Neural cell (in vitro differentiated cells): ENCODE measurements at regions not wholly inside any gene's neighbourhood (a gene's known extent, or its start where the extent isn't known, plus 50 kb on each side); places are given as distances from the start of the nearest gene placed in this dataset.

ENCODE experiments used
- H2AFZ ChIP-seq: fragments of 200-600, 300-800 bp; sonication (generic), shearing (Covaris generic); 2 replicates; pipeline ENCODE4 v1.6.0; 2014; ENCODE audit warnings: low read depth, mild to moderate bottlenecking, antibody characterized with exemption, low read length, moderate library complexity
- H3F3A ChIP-seq: fragments of 200-600 bp; shearing (Covaris generic); 2 replicates; pipeline ENCODE4 v1.6.1; 2016; ENCODE audit warnings: mild to moderate bottlenecking, moderate library complexity, mixed read lengths, antibody characterized with exemption, low read length; ENCODE audit not compliant: insufficient read depth, poor library complexity, severe bottlenecking
- H3K27ac ChIP-seq: fragments of 200-600, 300-800 bp; sonication (generic), shearing (Covaris generic); 2 replicates; pipeline ENCODE4 v1.5.1; 2014; ENCODE audit warnings: mild to moderate bottlenecking, low read length, moderate library complexity
- H3K27me3 ChIP-seq: fragments of 300-800, 200-600 bp; sonication (generic), shearing (Covaris generic); 2 replicates; pipeline ENCODE4 v1.6.0; 2014; ENCODE audit warnings: mild to moderate bottlenecking, low read depth, low read length, moderate library complexity; ENCODE audit not compliant: insufficient read depth
- H3K36me3 ChIP-seq: fragments of 300-800, 200-600 bp; sonication (generic), shearing (Covaris generic); 2 replicates; pipeline ENCODE4 v1.5.1; 2014; ENCODE audit warnings: mild to moderate bottlenecking, antibody characterized with exemption, low read length, moderate library complexity; ENCODE audit not compliant: insufficient read depth
- H3K4me2 ChIP-seq: fragments of 300-800, 200-600 bp; sonication (generic), shearing (Covaris generic); 2 replicates; pipeline ENCODE4 v1.6.0; 2014; ENCODE audit warnings: mild to moderate bottlenecking, low read length
- H3K4me3 ChIP-seq: fragments of 300-800, 200-600 bp; sonication (generic), shearing (Covaris generic); 2 replicates; pipeline ENCODE4 v1.5.1; 2014; ENCODE audit warnings: mild to moderate bottlenecking, low read length, moderate library complexity
- H3K79me2 ChIP-seq: fragments of 200-600 bp; shearing (Covaris generic); replicated peaks from 2 replicates; pipeline ENCODE4 v1.6.0; 2014; ENCODE audit warnings: mild to moderate bottlenecking, low read length, moderate library complexity; ENCODE audit not compliant: insufficient read depth
- H3K9ac ChIP-seq: fragments of 300-800, 200-600 bp; sonication (generic), shearing (Covaris generic); 2 replicates; pipeline ENCODE4 v1.6.1; 2016; ENCODE audit warnings: mild to moderate bottlenecking, low read length, mixed read lengths
- H3K9me2 ChIP-seq: fragments of 200-600 bp; shearing (Covaris generic); 2 replicates; pipeline ENCODE4 v1.6.1; 2016; ENCODE audit warnings: mild to moderate bottlenecking, low read length, mixed read lengths; ENCODE audit not compliant: insufficient read depth
- H3K9me3 ChIP-seq: fragments of 200-600, 300-800 bp; sonication (generic), shearing (Covaris generic); 2 replicates; pipeline ENCODE4 v1.6.1; 2016; ENCODE audit warnings: mild to moderate bottlenecking, mixed run types, low read length, moderate library complexity, mixed read lengths
- H4K20me1 ChIP-seq: fragments of 200-600 bp; shearing (Covaris generic); 2 replicates; pipeline ENCODE4 v1.6.1; 2016; ENCODE audit warnings: mild to moderate bottlenecking, mixed run types; ENCODE audit not compliant: insufficient read depth
- EP300 ChIP-seq: fragments of 450-650 bp; conservative IDR thresholded peaks from 2 replicates; pipeline ENCODE4 v1.6.1; 2014; ENCODE audit warnings: antibody characterized with exemption, mild to moderate bottlenecking, moderate library complexity; ENCODE audit not compliant: poor library complexity, severe bottlenecking
- EZH2 ChIP-seq: fragments of 200-600, 300-800 bp; shearing (Covaris generic), sonication (generic); IDR thresholded peaks from 2 replicates; pipeline ENCODE4 v1.6.1; 2014; ENCODE audit warnings: antibody characterized with exemption, low read length, borderline replicate concordance, mild to moderate bottlenecking; ENCODE audit not compliant: insufficient read depth, poor library complexity, severe bottlenecking
- MXI1 ChIP-seq: fragments of 450-650 bp; conservative IDR thresholded peaks from 2 replicates; pipeline ENCODE4 v1.6.1; 2014; ENCODE audit warnings: antibody characterized with exemption, mild to moderate bottlenecking; ENCODE audit not compliant: poor library complexity, severe bottlenecking
- POLR2AphosphoS5 ChIP-seq: IDR thresholded peaks from 2 replicates; pipeline ENCODE4 v1.6.1; 2012
- RAD21 ChIP-seq: fragments of 450-650 bp; conservative IDR thresholded peaks from 2 replicates; pipeline ENCODE4 v1.6.1; 2014; ENCODE audit warnings: antibody characterized with exemption, mild to moderate bottlenecking, moderate library complexity
- SMC3 ChIP-seq: fragments of 450-650 bp; conservative IDR thresholded peaks from 2 replicates; pipeline ENCODE4 v1.6.1; 2014; ENCODE audit warnings: antibody characterized with exemption, mild to moderate bottlenecking, moderate library complexity; ENCODE audit not compliant: poor library complexity
- TAF1 ChIP-seq: IDR thresholded peaks from 2 replicates; pipeline ENCODE4 v1.6.1; 2012; ENCODE audit warnings: low read depth
- TF ChIP-seq, protein P1 (sequence below): IDR thresholded peaks from 2 replicates; pipeline ENCODE4 v1.6.1; 2012; ENCODE audit warnings: borderline replicate concordance
- TF ChIP-seq, protein P2 (sequence below): fragments of 450-650 bp; IDR thresholded peaks from 2 replicates; pipeline ENCODE4 v1.5.1; 2014; ENCODE audit warnings: antibody characterized with exemption, mild to moderate bottlenecking, moderate library complexity; ENCODE audit not compliant: poor library complexity, severe bottlenecking

DNA sequence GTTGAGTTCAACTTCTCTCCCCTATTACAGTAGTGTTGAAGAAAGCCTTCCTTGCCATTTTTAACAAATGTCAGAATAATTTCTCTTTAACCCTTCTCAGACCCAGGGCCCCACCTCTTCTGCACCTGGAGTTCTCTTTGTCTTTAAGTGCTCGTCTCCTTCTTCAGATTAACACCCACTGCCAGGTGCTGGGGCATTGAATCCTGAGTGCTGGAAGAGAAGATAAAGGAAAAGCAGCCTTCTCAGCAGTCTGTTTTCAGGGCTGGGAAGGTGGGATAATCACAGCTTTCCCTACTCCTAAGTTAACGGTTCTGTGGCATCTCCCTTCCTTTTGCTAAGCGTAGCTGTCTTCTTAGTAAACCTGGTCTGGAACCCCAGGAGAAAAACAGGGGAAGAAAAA lies 114.6 kb upstream of the TAB2 start:
- no peak overlapping the region for H3K27ac ChIP-seq
- no peak overlapping the region for H3K4me3 ChIP-seq
- no peaks in the 10 kb centered on the region for H3K79me2 ChIP-seq
- no peaks in the 10 kb centered on the region for H3K27me3 ChIP-seq
- no peaks in the 10 kb centered on the region for H3K9me3 ChIP-seq
- no peaks in the 10 kb centered on the region for H3K9me2 ChIP-seq
- no peaks in the 10 kb centered on the region for H3F3A ChIP-seq
- H3K9ac ChIP-seq, result no peak overlapping the region
- TF ChIP-seq POLR2AphosphoS5, result no peak
- no peak for TF ChIP-seq MXI1
- TF ChIP-seq RAD21, result no peak
- no peak for TF ChIP-seq EZH2
- TF ChIP-seq, protein P1, sequence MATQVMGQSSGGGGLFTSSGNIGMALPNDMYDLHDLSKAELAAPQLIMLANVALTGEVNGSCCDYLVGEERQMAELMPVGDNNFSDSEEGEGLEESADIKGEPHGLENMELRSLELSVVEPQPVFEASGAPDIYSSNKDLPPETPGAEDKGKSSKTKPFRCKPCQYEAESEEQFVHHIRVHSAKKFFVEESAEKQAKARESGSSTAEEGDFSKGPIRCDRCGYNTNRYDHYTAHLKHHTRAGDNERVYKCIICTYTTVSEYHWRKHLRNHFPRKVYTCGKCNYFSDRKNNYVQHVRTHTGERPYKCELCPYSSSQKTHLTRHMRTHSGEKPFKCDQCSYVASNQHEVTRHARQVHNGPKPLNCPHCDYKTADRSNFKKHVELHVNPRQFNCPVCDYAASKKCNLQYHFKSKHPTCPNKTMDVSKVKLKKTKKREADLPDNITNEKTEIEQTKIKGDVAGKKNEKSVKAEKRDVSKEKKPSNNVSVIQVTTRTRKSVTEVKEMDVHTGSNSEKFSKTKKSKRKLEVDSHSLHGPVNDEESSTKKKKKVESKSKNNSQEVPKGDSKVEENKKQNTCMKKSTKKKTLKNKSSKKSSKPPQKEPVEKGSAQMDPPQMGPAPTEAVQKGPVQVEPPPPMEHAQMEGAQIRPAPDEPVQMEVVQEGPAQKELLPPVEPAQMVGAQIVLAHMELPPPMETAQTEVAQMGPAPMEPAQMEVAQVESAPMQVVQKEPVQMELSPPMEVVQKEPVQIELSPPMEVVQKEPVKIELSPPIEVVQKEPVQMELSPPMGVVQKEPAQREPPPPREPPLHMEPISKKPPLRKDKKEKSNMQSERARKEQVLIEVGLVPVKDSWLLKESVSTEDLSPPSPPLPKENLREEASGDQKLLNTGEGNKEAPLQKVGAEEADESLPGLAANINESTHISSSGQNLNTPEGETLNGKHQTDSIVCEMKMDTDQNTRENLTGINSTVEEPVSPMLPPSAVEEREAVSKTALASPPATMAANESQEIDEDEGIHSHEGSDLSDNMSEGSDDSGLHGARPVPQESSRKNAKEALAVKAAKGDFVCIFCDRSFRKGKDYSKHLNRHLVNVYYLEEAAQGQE, result no peak
- no peak for TF ChIP-seq SMC3
- TF ChIP-seq, protein P2, sequence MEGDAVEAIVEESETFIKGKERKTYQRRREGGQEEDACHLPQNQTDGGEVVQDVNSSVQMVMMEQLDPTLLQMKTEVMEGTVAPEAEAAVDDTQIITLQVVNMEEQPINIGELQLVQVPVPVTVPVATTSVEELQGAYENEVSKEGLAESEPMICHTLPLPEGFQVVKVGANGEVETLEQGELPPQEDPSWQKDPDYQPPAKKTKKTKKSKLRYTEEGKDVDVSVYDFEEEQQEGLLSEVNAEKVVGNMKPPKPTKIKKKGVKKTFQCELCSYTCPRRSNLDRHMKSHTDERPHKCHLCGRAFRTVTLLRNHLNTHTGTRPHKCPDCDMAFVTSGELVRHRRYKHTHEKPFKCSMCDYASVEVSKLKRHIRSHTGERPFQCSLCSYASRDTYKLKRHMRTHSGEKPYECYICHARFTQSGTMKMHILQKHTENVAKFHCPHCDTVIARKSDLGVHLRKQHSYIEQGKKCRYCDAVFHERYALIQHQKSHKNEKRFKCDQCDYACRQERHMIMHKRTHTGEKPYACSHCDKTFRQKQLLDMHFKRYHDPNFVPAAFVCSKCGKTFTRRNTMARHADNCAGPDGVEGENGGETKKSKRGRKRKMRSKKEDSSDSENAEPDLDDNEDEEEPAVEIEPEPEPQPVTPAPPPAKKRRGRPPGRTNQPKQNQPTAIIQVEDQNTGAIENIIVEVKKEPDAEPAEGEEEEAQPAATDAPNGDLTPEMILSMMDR, result no peak
- TF ChIP-seq TAF1, result no peak
- TF ChIP-seq EP300, result no peak
- no peak overlapping the region for H3K4me2 ChIP-seq
- no peaks in the 10 kb centered on the region for H4K20me1 ChIP-seq
- no peak overlapping the region for H2AFZ ChIP-seq
- H3K36me3 ChIP-seq, result no peaks in the 10 kb centered on the region

- Histone ChIP-seq H3K36me3 (no peaks in the 10 kb centered on the region), H3K79me2 (no peaks in the 10 kb centered on the region), H3K9me3 (no peaks in the 10 kb centered on the region), H3K4me3 (no peak overlapping the region), H3K9me2 (no peaks in the 10 kb centered on the region), H3K27me3 (no peaks in the 10 kb centered on the region), H3K27ac (no peak overlapping the region), H4K20me1 (no peaks in the 10 kb centered on the region), H3K4me2 (no peak overlapping the region), H2AFZ (no peak overlapping the region), H3K9ac (no peak overlapping the region), H3F3A (no peaks in the 10 kb centered on the region)
- TF ChIP-seq RAD21, result no peak
- TF ChIP-seq EZH2, result no peak
- TF ChIP-seq EP300, result no peak
- TF ChIP-seq, protein P1, result no peak
- TF ChIP-seq, protein P2, result no peak
- TF ChIP-seq MXI1, result no peak
- TF ChIP-seq POLR2AphosphoS5, result no peak
- TF ChIP-seq SMC3, result no peak
- TF ChIP-seq TAF1, result no peak
Observed at GRCh38 chr6:149203509-149203908, 114.0 kb upstream of the TAB2 start.
